Skeletal muscle satellite cell (primary cell): ENCODE measurements at regions not wholly inside any gene's neighbourhood (a gene's known extent, or its start where the extent isn't known, plus 50 kb on each side); places are given as distances from the start of the nearest gene placed in this dataset.
"Not testable (repeated sequence)": the region's sequence is repeated elsewhere in the genome, so short reads cannot be mapped to it uniquely, and the experiment has no call there.

Experiments used
- H3K27me3 ChIP-seq: 2 replicates; pipeline ENCODE4 v1.7.0; 2013; ENCODE audit warnings: low read length; ENCODE audit not compliant: control insufficient read depth, insufficient read depth
- H3K36me3 ChIP-seq: 2 replicates; pipeline ENCODE4 v1.7.0; 2013; ENCODE audit warnings: mild to moderate bottlenecking, control low read depth, low read length; ENCODE audit not compliant: insufficient read depth
- H3K4me1 ChIP-seq: 2 replicates; pipeline ENCODE4 v1.7.0; 2013; ENCODE audit warnings: low read length; ENCODE audit not compliant: control insufficient read depth, insufficient read depth
- H3K4me2 ChIP-seq: 2 replicates; pipeline ENCODE4 v1.7.0; 2013; ENCODE audit warnings: mild to moderate bottlenecking, low read length
- H3K4me3 ChIP-seq: 2 replicates; pipeline ENCODE4 v1.7.0; 2013; ENCODE audit warnings: low read length
- H3K9ac ChIP-seq: 2 replicates; pipeline ENCODE4 v1.7.0; 2013; ENCODE audit warnings: mild to moderate bottlenecking, low read depth, low read length, moderate library complexity
- H3K9me3 ChIP-seq: replicated peaks from 2 replicates; pipeline ENCODE4 v1.7.0; 2013; ENCODE audit warnings: mild to moderate bottlenecking, control low read depth, low read length

DNA sequence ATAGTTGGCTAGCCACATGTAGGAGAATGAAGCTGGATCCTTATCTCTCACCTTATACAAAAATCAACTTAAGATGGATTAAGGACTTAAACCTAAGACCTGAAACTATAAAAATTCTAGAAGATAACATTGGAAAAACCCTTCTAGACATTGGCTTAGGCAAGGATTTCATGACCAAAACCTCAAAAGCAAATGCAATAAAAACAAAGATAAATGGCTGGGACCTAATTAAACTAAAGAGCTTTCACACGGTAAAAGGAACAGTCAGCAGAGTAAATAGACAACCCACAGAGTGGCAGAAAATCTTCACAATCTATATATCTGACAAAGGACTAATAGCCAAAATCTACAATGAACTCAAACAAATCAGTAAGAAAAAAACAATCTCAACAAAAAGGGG lies 202.7 kb upstream of the ARID2 start:
- H3K4me3 ChIP-seq, H3K9me3 ChIP-seq, H3K9ac ChIP-seq, H3K36me3 ChIP-seq, H3K27me3 ChIP-seq, H3K4me2 ChIP-seq, H3K4me1 ChIP-seq: not testable (repeated sequence)

DNA sequence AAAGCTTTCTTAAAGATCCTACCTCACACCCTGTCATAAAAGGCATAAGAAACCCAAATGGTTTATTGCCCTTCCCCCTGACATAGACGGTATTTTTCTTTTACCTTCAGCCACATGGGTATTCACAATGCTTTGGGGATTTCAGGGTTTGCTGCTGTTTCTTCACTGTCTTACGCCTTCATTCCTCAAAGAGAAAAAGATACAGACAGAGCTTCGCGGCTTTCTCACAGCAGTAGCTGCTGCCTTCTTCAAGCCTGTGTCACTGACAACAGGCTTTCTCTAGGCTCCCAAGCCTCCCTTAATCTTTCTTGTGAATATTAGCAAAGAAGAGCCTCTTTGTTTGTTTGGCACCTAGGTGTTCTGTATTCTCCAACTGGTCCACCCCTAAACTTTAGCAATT lies 197.4 kb upstream of the ARID2 start:
- H3K9me3 ChIP-seq = no peaks in the 10 kb centered on the region
- H3K4me1 ChIP-seq = no peaks in the 10 kb centered on the region
- H3K4me2 ChIP-seq = no peak overlapping the region
- no peak overlapping the region for H3K9ac ChIP-seq
- H3K27me3 ChIP-seq = no peaks in the 10 kb centered on the region
- H3K4me3 ChIP-seq = no peak overlapping the region
- H3K36me3 ChIP-seq = no peaks in the 10 kb centered on the region

DNA sequence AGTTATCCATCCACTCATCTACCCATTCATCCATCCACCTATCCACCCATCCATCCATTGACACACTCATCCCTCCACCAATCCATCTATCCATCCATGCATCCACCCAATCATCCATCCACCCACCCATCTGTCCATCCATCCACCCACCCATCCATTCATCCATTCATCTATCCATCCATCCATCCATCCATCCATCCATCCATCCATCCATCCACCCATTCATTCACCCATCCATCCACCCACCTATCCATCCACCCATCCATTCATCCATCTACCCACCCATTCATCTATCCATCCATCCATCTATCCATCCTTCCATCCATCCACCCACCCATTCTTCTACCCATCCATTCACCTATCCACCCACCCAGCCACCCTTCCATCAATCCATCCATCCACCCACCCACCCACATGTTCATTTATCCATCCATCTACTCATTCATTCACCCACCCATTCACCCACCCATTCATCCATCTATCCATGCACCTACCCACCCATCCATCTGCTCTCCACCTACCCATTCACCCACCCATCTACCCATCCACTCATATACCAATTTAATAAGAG lies 193.8 kb upstream of the ARID2 start:
- H3K36me3 ChIP-seq = no peaks in the 10 kb centered on the region
- no peaks in the 10 kb centered on the region for H3K9me3 ChIP-seq
- no peak overlapping the region for H3K9ac ChIP-seq
- H3K4me2 ChIP-seq = no peak overlapping the region
- H3K4me1 ChIP-seq = no peaks in the 10 kb centered on the region
- H3K4me3 ChIP-seq = no peak overlapping the region
- no peaks in the 10 kb centered on the region for H3K27me3 ChIP-seq

DNA sequence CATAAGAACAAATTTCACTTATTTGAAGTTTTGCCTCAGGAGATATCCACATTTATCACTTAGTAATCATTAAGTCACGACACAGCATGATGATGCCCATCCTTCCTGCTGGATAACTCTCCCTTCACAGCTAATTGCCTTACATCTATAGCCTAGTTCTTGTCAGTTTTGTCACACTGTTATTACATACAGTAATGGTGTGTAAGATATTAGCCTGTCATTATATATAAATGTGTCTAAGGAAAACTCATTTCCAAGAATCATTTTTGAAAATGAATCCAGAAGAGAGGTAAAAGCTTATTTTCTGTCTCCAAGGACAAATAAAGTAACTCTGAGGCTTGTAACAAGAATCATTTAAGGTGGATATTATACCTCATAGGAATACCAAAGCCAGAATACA lies 193.2 kb upstream of the ARID2 start:
- Histone ChIP-seq H3K36me3 (no peaks in the 10 kb centered on the region), H3K4me2 (no peak overlapping the region), H3K9me3 (no peaks in the 10 kb centered on the region), H3K4me3 (no peak overlapping the region), H3K27me3 (no peaks in the 10 kb centered on the region), H3K9ac (no peak overlapping the region), H3K4me1 (no peaks in the 10 kb centered on the region)

DNA sequence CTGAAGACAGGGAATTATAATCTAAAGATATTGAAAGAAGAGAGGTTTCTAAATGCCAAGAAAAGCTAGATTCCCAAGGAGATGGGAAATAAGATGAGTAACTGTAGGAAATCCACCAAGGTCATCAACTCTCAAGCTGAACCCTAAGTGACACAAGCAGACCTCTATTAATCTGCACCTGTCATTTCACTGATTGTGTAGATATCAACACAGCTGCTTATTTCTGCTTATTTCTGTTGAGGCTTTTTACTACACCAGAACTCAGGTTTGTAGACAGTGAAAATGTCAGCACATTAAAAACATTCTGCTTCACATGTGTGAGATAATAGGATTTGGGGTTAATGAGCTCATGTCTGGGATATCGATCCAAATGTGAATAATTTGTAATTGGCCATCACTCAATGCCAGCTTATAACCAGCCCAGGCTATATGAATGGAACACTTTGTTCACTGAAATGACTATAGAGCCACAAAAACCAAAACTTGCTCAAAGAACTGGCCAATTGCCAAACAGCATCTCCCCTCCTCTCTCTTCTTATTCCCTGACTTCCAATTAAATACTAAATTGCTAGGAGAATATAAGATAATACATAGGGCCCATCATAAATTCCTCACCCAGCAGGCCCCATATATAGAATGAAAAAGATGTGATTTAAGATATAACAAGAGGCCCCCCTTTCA lies 188.7 kb upstream of the ARID2 start:
- no peak overlapping the region for H3K4me3 ChIP-seq
- H3K27me3 ChIP-seq = no peaks in the 10 kb centered on the region
- H3K4me1 ChIP-seq = no peaks in the 10 kb centered on the region
- no peaks in the 10 kb centered on the region for H3K36me3 ChIP-seq
- no peak overlapping the region for H3K4me2 ChIP-seq
- no peaks in the 10 kb centered on the region for H3K9me3 ChIP-seq
- no peak overlapping the region for H3K9ac ChIP-seq

DNA sequence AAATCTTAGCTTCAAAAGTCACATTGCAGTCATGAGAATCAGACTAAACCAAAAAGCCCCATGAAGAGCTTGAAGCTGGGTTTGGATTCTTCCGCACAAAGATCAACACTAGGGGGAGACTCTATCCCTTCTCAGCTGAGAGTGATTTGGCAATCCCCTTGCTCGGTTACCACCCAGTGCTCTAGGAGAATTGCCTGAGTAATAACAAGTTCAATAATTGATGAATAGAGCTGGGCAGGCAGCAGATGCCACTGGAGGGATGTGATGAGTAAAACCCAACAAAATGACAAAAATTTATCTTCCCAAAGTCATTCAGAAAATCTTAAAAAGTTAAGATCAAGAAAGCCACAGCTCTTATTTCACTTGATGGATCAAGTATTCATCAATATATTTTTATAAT lies 185.6 kb upstream of the ARID2 start:
- H3K9me3 ChIP-seq = no peaks in the 10 kb centered on the region
- no peaks in the 10 kb centered on the region for H3K36me3 ChIP-seq
- no peaks in the 10 kb centered on the region for H3K27me3 ChIP-seq
- H3K4me3 ChIP-seq = no peak overlapping the region
- H3K9ac ChIP-seq = no peak overlapping the region
- H3K4me1 ChIP-seq = no peaks in the 10 kb centered on the region
- H3K4me2 ChIP-seq = no peak overlapping the region

DNA sequence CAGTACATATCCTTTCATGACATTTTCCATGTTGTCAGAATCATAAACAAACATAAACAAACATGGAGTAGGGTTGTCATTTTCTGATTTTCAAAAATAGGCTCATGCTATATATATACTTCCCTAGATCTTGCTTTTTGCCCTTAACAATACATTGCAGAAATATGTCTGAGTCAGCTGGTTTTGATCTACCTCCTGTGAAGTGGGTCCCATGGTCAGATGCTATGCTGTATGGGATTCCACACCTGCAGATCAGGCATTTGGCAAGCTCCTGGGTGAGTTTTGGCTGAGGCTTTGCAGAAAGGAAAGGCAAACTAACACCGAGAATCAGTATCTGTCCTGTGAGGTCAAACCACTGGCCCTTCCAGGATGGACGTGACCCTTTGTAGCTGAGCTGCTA lies 183.0 kb upstream of the ARID2 start:
- H3K27me3 ChIP-seq = no peaks in the 10 kb centered on the region
- no peak overlapping the region for H3K4me2 ChIP-seq

DNA sequence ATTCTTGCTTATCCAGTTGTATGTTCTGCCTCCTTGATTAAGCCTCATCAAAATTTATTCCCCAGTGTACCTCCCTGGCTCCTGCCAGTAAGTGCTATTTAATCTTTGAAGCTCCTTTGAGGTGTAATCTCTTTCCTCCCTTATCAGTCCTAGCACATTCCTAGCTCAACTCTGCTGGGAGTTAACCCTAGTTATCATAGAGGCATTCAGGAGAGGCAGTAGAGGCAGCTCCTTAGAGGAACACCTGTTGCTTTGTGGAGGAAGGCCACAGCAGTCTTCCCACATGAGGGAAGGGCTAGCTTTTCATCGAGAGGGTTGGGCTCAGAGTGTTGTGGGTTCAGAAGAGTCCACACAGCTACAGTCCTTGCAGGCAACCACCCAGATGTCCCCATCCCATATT lies 182.4 kb upstream of the ARID2 start:
- Histone ChIP-seq H3K4me1 (no peaks in the 10 kb centered on the region), H3K9ac (no peak overlapping the region), H3K9me3 (no peaks in the 10 kb centered on the region), H3K4me3 (no peak overlapping the region), H3K36me3 (no peaks in the 10 kb centered on the region), H3K27me3 (no peaks in the 10 kb centered on the region), H3K4me2 (no peak overlapping the region)

More for the DNA sequence above, 183.0 kb upstream of the ARID2 start:
- H3K36me3 ChIP-seq = no peaks in the 10 kb centered on the region
- no peaks in the 10 kb centered on the region for H3K9me3 ChIP-seq
- no peak overlapping the region for H3K9ac ChIP-seq
- no peak overlapping the region for H3K4me3 ChIP-seq
- no peaks in the 10 kb centered on the region for H3K4me1 ChIP-seq

DNA sequence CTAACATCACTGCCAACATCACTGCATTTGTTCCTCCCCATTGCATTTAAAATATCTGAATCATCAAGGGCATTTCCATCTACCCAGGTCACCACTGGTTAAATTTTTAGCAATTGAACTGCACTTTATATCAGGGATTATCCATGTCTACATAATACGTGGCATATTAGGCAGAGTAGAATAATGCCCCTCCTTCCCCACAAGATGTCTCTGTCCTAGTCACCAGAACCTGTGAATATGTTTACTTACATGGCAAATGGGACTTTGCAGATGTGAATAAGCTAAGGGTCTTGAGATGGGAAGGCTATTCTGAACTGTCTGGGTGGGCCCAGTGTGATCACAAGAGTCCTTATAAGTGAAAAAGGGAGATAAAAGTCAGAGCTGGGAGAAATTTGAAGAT lies 181.7 kb upstream of the ARID2 start:
- H3K27me3 ChIP-seq = no peaks in the 10 kb centered on the region
- no peaks in the 10 kb centered on the region for H3K9me3 ChIP-seq
- no peak overlapping the region for H3K4me2 ChIP-seq
- no peaks in the 10 kb centered on the region for H3K36me3 ChIP-seq
- no peak overlapping the region for H3K4me3 ChIP-seq
- no peak overlapping the region for H3K9ac ChIP-seq
- no peaks in the 10 kb centered on the region for H3K4me1 ChIP-seq

DNA sequence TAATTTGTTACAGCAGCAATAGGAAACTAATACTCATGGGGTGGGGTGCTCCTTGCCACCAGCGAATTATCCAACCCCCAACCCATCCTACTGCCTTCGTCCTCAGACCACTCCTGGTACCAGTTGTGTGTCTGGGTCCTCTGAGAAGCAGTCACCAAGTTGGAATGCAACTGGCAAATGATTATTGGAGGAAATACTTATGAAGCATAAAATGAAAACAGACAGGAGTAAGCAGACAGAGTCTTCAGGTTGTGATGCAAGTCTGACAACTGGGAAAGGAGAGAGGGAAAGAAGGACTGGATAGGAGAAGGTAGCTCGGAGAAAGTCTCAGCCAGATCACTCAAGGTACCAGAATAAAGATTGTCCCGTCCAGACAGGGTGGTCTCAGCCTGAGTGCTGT lies 181.1 kb upstream of the ARID2 start:
- Histone ChIP-seq H3K9ac (no peak overlapping the region), H3K9me3 (no peaks in the 10 kb centered on the region), H3K27me3 (no peaks in the 10 kb centered on the region), H3K4me3 (no peak overlapping the region), H3K36me3 (no peaks in the 10 kb centered on the region), H3K4me1 (no peaks in the 10 kb centered on the region), H3K4me2 (no peak overlapping the region)

DNA sequence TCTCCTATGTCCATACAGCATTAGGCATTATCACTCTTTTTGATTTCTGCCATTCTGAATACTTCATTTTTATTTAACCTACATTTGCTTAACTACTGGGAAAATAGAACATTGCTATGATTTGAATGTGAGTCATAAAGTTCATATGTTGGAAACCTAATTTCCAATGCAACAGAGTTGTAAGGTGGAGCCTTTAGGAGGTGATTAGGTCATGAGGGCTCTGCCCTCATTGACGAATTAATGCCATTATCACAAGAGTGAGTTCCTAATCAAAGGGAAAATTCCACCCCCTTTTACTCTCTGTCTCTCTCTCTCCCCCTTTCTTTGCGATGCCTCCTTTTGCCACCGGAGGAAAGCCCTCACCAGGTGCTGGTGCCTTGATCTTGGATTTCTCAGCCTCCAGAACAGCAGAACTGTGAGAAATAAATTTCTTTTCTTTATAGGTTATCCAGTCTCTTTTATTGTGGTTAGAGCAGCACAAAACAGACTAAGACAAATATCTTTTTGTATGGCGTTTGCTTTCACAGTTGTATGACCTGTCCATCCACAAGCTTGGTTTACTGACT lies 180.1 kb upstream of the ARID2 start:
- H3K27me3 ChIP-seq = no peaks in the 10 kb centered on the region
- no peaks in the 10 kb centered on the region for H3K4me1 ChIP-seq
- no peak overlapping the region for H3K9ac ChIP-seq
- H3K4me2 ChIP-seq = no peak overlapping the region
- no peaks in the 10 kb centered on the region for H3K36me3 ChIP-seq
- no peak overlapping the region for H3K4me3 ChIP-seq
- no peaks in the 10 kb centered on the region for H3K9me3 ChIP-seq

DNA sequence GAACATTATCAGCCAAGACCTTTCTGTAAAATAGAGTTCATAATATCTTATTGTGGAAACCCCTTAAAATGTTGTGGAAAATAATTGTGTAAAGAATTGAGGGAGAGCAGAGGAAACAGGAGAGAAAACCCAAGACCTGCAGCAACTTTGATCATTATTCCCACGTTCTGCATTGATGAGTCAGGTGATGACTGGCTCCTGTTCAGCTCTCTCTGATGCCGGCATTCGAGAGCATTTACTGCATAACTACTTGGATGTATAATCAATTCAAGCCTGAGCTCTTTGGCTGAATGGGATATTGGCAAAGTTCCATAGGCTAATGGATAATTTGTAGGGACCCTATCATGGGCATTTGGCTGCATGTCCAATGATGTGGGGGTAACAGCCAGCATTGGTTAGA lies 176.3 kb upstream of the ARID2 start:
- H3K4me3 ChIP-seq = no peak overlapping the region
- H3K9ac ChIP-seq = no peak overlapping the region
- H3K36me3 ChIP-seq = no peaks in the 10 kb centered on the region
- no peaks in the 10 kb centered on the region for H3K27me3 ChIP-seq
- H3K4me1 ChIP-seq = no peaks in the 10 kb centered on the region
- no peak overlapping the region for H3K4me2 ChIP-seq
- no peaks in the 10 kb centered on the region for H3K9me3 ChIP-seq
